Stimulated activated effector memory CD8-positive, alpha-beta T cell treated with anti-CD3 and anti-CD28 coated beads, Interleukin-12 subunit alpha, Interleukin-12 subunit beta, amount 100 ng/mL, for 72 hours (primary cell): ENCODE measurements at regions not wholly inside any gene's neighbourhood (a gene's known extent, or its start where the extent isn't known, plus 50 kb on each side); places are given as distances from the start of the nearest gene placed in this dataset.
"Not testable (repeated sequence)": the region's sequence is repeated elsewhere in the genome, so short reads cannot be mapped to it uniquely, and the experiment has no call there.

Experiments used
- ATAC-seq: fragments of 150-1000 bp; cut with Tn5 transposase; 2 replicates; pipeline ENCODE4 v1.10.0; 2021
- DNase-seq, 2 donors: peaks; one replicate each; pipeline ENCODE4 v3.0.0; 2021 to 2022; ENCODE audit warnings: low spot score in 2 of 2
- H3K27ac Mint-ChIP-seq: one replicate; pipeline ENCODE4 v1.8.0; 2022; ENCODE audit warnings: mild to moderate bottlenecking, mixed read lengths
- H3K36me3 Mint-ChIP-seq: one replicate; pipeline ENCODE4 v1.8.0; 2022; ENCODE audit warnings: mild to moderate bottlenecking, mixed read lengths
- H3K4me1 Mint-ChIP-seq: one replicate; pipeline ENCODE4 v1.8.0; 2022; ENCODE audit warnings: mixed read lengths
- H3K4me3 Mint-ChIP-seq: one replicate; pipeline ENCODE4 v1.8.0; 2022; ENCODE audit warnings: mild to moderate bottlenecking, mixed read lengths
- H3K9me3 Mint-ChIP-seq: one replicate; pipeline ENCODE4 v1.8.0; 2022; ENCODE audit warnings: mixed read lengths

DNA sequence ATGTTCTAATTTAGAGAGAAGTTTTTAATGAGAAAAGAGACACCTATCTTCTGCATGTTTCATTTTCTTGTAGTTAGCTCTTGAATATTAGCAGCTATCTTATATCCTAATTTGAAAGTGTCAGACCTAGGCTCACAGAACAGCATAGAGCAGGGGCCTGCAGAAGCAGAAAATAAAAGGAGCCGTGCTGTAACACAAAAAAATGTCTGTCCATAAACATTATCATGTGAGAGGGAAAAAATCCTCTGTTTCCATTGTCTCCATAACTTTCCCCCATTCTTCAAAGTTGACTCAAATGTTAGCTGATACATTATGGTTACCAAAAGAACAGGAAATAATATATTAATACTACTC lies 329.2 kb upstream of the EPHA5 start:
- ATAC-seq (no peak), DNase-seq (no peak)
- no peaks in the 10 kb centered on the region for H3K36me3 Mint-ChIP-seq
- no peak overlapping the region for H3K4me3 Mint-ChIP-seq
- H3K27ac Mint-ChIP-seq, result no peak overlapping the region
- H3K4me1 Mint-ChIP-seq, result no peaks in the 10 kb centered on the region
- H3K9me3 Mint-ChIP-seq, result peaks cover 18% of the 10 kb centered on the region

DNA sequence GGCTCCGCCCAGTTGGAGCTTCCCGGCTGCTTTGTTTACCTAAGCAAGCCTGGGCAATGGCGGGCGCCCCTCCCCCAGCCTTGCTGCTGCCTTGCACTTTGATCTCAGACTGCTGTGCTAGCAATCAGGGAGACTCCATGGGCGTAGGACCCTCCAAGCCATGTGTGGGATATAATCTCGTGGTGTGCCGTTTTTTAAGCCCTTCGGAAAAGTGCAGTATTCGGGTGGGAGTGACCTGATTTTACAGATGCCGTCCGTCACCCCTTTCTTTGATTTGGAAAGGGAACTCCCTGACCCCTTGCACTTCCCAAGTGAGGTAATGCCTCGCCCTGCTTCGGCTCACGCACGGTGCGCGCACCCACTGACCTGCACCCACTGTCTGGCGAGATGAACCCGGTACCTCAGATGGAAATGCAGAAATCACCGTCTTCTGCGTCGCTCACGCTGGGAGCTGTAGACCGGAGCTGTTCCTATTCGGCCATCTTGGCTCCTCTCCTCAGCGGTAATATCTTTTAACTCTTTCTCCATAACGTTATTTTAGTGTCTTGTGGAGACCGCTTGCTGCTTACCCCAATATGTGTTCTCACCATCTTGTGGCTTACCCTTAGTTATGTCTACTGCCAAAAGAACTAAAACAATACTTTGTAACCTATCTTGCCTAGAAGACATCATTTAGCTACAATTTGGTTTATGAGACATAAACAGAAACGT lies 328.7 kb upstream of the EPHA5 start:
- not testable (repeated sequence) for H3K27ac Mint-ChIP-seq, H3K36me3 Mint-ChIP-seq, ATAC-seq, H3K4me3 Mint-ChIP-seq, DNase-seq, H3K4me1 Mint-ChIP-seq
- H3K9me3 Mint-ChIP-seq, result peaks cover 17% of the 10 kb centered on the region

DNA sequence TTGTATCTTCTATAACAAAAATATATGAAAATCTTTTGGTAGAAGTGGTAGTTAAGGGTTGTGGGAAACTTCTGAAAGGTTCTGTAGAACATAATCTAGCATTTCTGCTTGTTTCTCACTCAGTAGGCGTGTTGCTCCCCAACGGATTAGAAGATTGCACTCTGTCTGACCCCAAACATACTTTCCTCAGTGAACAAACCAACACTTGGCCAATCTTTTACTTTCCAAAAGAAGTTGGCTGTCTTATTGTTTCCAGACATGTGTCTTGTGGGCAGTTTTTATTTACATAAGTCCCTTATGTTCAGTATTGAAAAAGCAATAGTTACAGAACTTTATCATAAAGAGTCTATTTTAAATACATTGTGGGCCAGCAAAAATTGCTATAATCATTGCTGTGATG lies 312.8 kb upstream of the EPHA5 start:
- ATAC-seq, result no peak
- Mint-ChIP-seq H3K27ac (no peak overlapping the region), H3K4me1 (no peaks in the 10 kb centered on the region), H3K36me3 (no peaks in the 10 kb centered on the region), H3K9me3 (peaks cover 21% of the 10 kb centered on the region), H3K4me3 (no peak overlapping the region)
- no peak for DNase-seq

DNA sequence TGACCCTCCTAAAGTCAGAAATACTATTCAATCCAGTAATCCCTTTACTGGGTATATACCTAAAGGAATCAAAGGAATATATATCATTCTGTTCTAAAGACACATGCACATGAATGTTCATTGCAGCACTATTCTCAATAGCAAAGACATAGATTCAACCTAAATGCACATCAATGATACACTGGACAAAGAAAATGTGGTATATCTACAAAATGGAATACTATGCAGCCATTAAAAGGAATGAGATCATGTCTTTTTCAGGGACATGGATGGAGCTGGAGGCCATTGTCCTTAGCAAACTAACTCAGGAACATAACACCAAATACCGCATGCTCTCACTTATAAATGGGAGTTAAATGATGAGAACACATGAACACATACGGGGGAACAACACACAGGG lies 306.0 kb upstream of the EPHA5 start:
- no peak overlapping the region for H3K4me3 Mint-ChIP-seq
- peaks cover 18% of the 10 kb centered on the region for H3K9me3 Mint-ChIP-seq
- no peaks in the 10 kb centered on the region for H3K36me3 Mint-ChIP-seq
- H3K4me1 Mint-ChIP-seq, result no peaks in the 10 kb centered on the region
- H3K27ac Mint-ChIP-seq, result no peak overlapping the region
- no peak for ATAC-seq
- no peak for DNase-seq

DNA sequence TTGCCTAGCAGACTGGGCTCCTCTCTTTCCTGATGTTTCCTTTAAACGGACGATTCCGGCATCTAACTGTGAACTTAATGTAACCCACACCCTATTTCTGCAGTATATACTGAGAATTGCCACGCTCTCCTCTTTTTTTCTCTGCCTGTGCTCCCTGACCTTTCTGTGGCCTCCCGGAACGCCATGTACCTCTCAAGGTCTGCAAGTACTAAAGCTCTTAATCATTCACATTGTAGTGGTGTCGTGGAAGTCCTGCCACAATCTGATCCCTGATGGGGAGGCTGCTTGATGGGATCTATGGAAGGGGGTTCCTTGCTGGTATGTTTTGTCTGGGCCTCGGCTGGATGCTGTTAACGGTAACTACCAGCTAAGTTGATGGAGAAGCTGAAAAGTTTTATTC lies 302.9 kb upstream of the EPHA5 start:
- Mint-ChIP-seq H3K4me1 (no peaks in the 10 kb centered on the region), H3K36me3 (no peaks in the 10 kb centered on the region), H3K27ac (no peak overlapping the region), H3K4me3 (no peak overlapping the region), H3K9me3 (peaks cover 14% of the 10 kb centered on the region)
- ATAC-seq (no peak), DNase-seq (no peak)

DNA sequence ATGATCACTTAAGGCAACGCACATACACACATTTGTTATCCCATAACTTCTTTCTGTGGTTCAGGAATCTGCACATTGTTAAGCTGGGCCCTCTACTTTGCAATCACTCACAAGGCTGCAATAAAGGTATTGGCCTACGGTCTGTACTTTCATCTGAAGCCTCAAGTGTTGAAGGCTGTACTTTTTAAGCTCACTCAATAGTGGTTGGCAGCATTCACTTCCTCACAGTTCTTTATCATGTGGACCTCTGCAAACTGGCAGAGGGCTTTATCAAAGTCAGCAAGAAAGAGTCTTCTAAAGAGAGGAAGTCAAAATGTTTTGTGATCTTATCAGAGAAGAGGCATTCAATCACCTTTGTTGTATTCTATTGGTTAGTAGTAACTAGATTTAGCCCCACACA lies 301.4 kb upstream of the EPHA5 start:
- H3K36me3 Mint-ChIP-seq, result no peaks in the 10 kb centered on the region
- H3K4me3 Mint-ChIP-seq, result no peak overlapping the region
- peaks cover 14% of the 10 kb centered on the region for H3K9me3 Mint-ChIP-seq
- ATAC-seq (no peak), DNase-seq (no peak)
- H3K4me1 Mint-ChIP-seq, result no peaks in the 10 kb centered on the region
- H3K27ac Mint-ChIP-seq, result no peak overlapping the region

DNA sequence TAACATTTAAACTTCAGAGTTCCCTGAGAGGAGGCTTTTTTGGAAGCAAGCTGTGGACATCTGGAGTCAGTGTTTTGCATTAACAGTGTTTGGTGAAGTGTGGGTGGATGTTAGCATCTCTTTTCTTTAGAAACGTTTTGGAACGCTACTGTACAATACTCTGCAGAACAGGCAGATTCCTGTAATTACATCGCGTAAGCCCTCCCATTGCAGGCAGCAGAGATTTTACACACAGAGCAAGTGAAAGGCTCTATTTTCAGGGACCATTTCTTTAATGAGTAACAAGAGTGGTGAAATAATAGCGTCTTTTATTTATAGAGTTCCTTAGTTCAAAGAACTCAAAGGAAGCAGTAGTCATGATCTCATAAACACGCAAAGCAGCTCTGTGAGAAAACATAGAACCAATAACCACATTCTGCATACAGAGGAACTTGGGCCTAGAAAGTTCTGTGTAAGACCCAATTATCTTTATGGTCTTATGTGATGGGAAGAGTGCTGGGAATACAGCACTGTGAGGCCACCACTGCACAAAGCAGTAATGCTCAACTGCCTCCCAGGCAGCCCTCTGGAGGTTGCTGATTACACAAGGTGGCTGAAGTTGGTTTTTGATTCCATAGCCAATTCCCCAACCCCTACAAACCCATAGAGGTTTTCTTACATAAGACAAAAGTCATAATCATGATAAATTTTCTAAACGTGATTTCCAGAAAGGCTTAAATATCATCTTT lies 298.7 kb upstream of the EPHA5 start:
- H3K36me3 Mint-ChIP-seq, result no peaks in the 10 kb centered on the region
- DNase-seq, result no peak
- H3K4me3 Mint-ChIP-seq, result no peak overlapping the region
- ATAC-seq, result no peak
- no peaks in the 10 kb centered on the region for H3K4me1 Mint-ChIP-seq
- peaks cover 13% of the 10 kb centered on the region for H3K9me3 Mint-ChIP-seq
- no peak overlapping the region for H3K27ac Mint-ChIP-seq

DNA sequence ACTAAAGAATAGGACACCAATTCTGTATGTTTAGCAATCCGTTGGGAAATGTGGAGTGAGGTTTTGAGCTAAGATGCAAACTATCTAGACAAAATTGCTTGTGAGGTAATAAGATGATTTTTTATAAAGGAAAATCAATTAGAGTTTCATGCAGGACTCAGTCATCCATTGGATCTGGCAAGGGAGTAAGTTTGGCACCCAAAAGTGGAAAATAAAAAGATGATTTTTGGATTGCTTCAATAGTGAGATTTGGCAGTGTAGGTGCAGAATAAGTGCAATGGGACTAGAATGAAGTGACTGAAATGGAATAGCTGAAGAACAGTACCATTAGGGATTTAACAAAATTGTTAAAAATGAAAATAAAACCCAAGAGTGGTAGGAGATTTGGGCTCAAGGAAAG lies 290.5 kb upstream of the EPHA5 start:
- no peaks in the 10 kb centered on the region for H3K4me1 Mint-ChIP-seq
- ATAC-seq, result no peak
- no peak overlapping the region for H3K27ac Mint-ChIP-seq
- peaks cover 12% of the 10 kb centered on the region for H3K9me3 Mint-ChIP-seq
- H3K4me3 Mint-ChIP-seq, result no peak overlapping the region
- no peaks in the 10 kb centered on the region for H3K36me3 Mint-ChIP-seq
- no peak for DNase-seq

DNA sequence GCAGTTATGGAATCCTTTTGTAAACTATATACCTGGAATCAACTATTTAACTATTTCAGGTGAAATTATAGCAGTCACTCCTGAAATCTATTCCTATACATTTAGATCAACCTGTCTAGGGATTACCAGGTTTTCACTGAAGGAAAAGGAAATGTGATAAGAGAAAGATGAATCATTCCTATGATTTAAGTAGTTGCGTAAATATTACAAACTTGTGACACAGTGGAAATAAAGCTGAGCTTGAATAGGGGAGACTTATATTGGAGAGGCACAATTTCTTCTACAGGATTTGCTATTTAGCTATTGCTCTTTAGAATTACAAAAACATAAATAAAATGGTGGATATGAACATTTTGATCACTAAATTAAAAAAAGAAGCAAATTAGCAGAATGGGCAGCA lies 284.1 kb upstream of the EPHA5 start:
- Mint-ChIP-seq H3K4me3 (no peak overlapping the region), H3K4me1 (no peaks in the 10 kb centered on the region), H3K9me3 (peaks cover 12% of the 10 kb centered on the region), H3K27ac (no peak overlapping the region), H3K36me3 (no peaks in the 10 kb centered on the region)
- no peak for ATAC-seq
- DNase-seq, result no peak

DNA sequence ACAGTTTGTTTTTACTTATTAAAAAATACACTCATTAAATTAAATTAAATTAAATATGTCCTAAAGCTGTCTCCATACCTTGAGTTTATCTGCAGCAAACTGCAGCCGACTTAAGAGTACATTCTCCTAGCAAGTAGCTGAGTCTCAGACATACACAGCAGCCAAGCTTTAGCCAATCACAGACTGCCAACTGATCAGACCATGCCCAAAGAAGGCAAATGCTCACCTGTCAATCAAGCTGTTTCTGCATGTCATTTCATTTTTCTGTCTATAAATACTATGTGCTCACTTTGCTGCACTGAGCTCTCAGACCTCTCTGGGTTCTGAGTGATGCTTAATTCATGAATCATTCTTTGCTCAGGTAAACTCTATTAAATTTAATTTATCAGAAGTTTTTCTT lies 280.9 kb upstream of the EPHA5 start:
- no peaks in the 10 kb centered on the region for H3K36me3 Mint-ChIP-seq
- no peak overlapping the region for H3K4me3 Mint-ChIP-seq
- no peak for ATAC-seq

DNA sequence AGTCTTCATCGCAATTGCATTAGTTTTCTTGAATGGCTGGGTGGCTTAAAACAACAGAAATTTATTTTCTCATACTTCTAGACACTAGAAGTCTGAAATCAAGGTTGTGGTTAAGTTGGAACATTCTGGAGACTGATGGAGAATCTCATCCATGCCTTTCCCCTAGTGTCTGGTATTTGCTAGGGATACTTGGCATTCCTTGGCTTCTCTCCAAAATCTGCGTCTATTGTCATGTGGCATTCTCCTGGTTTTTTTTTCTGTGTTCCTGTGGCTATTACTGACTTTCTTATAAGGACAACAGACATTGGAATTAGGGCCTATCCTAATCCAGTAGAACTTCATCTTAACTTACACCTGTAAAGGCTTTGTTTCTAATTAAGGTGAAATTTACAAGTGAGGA lies 272.8 kb upstream of the EPHA5 start:
- Mint-ChIP-seq H3K27ac (no peak overlapping the region), H3K9me3 (peaks cover 3% of the 10 kb centered on the region), H3K36me3 (no peaks in the 10 kb centered on the region), H3K4me1 (no peaks in the 10 kb centered on the region), H3K4me3 (no peak overlapping the region)
- no peak for DNase-seq
- no peak for ATAC-seq

More for the DNA sequence above, 280.9 kb upstream of the EPHA5 start:
- H3K4me1 Mint-ChIP-seq, result no peaks in the 10 kb centered on the region
- H3K9me3 Mint-ChIP-seq, result peaks cover 10% of the 10 kb centered on the region
- no peak overlapping the region for H3K27ac Mint-ChIP-seq
- no peak for DNase-seq

DNA sequence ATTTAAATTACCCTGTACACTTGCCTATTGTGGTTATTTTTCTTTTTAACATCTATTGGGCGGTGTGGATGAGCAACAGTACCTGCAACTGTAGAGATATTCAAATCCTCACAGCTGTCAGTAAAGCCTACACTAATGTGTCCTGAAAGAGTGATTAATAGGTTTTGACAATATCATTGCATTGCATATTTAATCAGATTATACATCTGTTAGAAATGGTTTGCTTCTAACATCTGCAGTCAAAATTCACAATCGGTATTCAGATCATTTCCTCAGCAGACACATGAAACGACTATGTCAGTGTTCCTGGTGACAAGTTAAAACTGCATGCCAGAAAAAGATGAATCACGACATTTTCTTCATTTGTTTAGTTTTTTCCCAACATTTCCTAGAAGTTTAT lies 254.6 kb upstream of the EPHA5 start:
- DNase-seq (no peak), ATAC-seq (no peak)
- H3K4me3 Mint-ChIP-seq, result no peak overlapping the region
- H3K9me3 Mint-ChIP-seq, result peaks cover 14% of the 10 kb centered on the region
- no peaks in the 10 kb centered on the region for H3K4me1 Mint-ChIP-seq
- H3K27ac Mint-ChIP-seq, result no peak overlapping the region
- H3K36me3 Mint-ChIP-seq, result no peaks in the 10 kb centered on the region

DNA sequence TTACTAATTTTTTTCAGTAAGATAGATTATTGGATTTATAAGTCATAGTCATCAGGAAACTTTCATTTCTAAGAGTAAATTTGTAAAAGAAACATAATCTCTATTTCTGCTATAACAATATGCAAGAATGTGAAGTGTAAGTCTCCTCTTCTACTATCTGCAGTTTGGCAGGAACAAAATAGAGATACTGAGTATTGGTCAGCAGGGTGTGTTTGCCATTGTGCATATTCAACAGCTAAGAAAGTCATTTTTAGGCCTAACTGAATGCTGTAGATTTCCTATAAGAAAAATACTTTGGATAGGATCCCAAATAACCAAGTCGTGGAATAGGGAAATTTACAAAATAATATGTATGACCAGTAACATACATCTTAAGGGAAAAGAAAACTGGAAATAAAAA lies 253.3 kb upstream of the EPHA5 start:
- DNase-seq (no peak), ATAC-seq (no peak)
- no peaks in the 10 kb centered on the region for H3K36me3 Mint-ChIP-seq
- no peak overlapping the region for H3K27ac Mint-ChIP-seq
- H3K4me3 Mint-ChIP-seq, result no peak overlapping the region
- H3K9me3 Mint-ChIP-seq, result peaks cover 15% of the 10 kb centered on the region
- H3K4me1 Mint-ChIP-seq, result no peaks in the 10 kb centered on the region

DNA sequence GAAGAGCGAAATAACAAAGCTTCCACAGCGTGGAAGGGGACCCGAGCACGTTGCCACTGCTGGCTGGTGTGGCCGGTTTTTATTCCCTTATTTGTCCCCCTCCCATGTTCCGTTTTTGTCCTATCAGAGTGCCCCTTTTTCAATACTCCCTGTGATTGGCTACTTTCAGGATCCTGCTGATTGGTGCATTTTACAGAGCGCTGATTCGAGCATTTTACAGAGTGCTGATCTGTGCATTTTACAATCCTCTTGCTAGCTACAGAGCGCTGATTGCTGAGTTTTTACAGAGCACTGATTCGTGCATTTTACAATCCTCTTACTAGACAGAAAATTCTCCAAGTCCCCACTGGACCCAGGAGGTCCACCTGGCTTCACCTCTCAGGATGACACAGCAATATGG lies 250.9 kb upstream of the EPHA5 start:
- H3K4me3 Mint-ChIP-seq, result no peak overlapping the region
- H3K9me3 Mint-ChIP-seq, result peaks cover 19% of the 10 kb centered on the region
- ATAC-seq, result no peak
- no peaks in the 10 kb centered on the region for H3K36me3 Mint-ChIP-seq
- H3K4me1 Mint-ChIP-seq, result no peaks in the 10 kb centered on the region
- H3K27ac Mint-ChIP-seq, result no peak overlapping the region
- no peak for DNase-seq

DNA sequence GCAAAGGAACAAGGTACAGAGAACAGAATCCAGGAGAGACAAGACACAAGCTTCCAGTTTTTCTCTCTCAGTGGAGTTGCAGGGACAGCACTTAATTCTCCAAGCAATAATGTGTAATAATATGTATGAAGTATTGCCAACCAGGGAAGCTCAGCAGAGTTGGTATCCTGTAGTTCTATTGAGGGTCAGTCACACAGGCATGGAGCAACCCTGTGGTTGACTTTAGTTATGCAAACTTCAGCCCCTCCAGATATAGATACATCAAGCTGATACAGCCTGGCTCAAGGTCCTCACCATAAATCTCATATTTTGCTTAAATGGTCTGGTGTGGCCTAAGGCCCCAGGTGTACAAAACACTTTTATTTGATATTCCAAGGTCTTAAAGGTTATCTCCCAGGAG lies 248.6 kb upstream of the EPHA5 start:
- no peak overlapping the region for H3K4me3 Mint-ChIP-seq
- no peak overlapping the region for H3K27ac Mint-ChIP-seq
- ATAC-seq (no peak), DNase-seq (no peak)
- no peaks in the 10 kb centered on the region for H3K36me3 Mint-ChIP-seq
- H3K4me1 Mint-ChIP-seq, result no peaks in the 10 kb centered on the region
- peaks cover 12% of the 10 kb centered on the region for H3K9me3 Mint-ChIP-seq

DNA sequence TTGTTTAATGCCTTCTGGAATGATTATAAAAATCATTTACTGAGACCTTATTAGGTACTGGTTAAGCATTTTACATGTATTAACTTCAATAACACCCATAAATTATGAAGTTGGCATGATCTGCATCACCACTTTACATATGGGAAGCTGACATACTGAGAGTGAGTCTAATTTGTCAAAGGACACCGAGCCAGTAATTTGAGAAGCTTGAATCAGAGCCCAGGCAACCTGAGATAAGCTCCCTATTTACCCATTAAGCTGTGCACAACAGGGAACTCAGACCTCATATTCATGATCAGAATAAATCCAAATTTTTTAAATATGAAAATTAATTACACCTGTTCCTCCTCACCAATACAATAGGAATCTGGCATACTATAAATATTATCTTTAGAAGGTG lies 247.9 kb upstream of the EPHA5 start:
- Mint-ChIP-seq H3K4me3 (no peak overlapping the region), H3K36me3 (no peaks in the 10 kb centered on the region), H3K4me1 (no peaks in the 10 kb centered on the region), H3K9me3 (peaks cover 12% of the 10 kb centered on the region), H3K27ac (no peak overlapping the region)
- DNase-seq (no peak), ATAC-seq (no peak)
